Stimulated activated CD4-positive, alpha-beta T cell treated with anti-CD3 and anti-CD28 coated beads, Interleukin-2, amount 100 ng/mL, for 4 hours (primary cell): ENCODE measurements at regions not wholly inside any gene's neighbourhood (a gene's known extent, or its start where the extent isn't known, plus 50 kb on each side); places are given as distances from the start of the nearest gene placed in this dataset.

Experiments used
- DNase-seq: peaks from one replicate; pipeline ENCODE4 v3.0.0-alpha.2; 2020; ENCODE audit warnings: low read depth

GRCh38 chr3:102599819-102600576, 165.2 kb downstream of the ZPLD1 start:
- no peak for DNase-seq

GRCh38 chr3:102605153-102605552, 170.3 kb downstream of the ZPLD1 start:
- no peak for DNase-seq

DNA sequence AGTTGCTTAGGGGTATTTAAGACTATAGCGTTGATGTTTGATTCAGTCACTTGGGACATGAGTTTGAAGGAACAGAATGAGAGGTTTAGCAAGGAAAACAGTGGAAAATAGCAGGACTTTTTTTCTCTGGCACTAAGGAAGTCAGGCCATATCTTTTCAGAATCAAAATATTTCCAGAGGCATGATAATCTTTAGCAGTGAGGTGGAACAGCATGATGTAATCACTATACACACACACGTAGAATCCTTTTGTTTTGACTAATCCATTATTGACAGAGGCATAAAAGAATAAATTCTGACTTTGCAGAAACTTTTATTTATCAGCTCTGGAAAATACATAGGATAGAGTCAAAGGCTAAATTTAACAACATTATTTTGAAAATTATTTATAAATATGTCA, 174.1 kb downstream of the ZPLD1 start:
- no peak for DNase-seq

DNA sequence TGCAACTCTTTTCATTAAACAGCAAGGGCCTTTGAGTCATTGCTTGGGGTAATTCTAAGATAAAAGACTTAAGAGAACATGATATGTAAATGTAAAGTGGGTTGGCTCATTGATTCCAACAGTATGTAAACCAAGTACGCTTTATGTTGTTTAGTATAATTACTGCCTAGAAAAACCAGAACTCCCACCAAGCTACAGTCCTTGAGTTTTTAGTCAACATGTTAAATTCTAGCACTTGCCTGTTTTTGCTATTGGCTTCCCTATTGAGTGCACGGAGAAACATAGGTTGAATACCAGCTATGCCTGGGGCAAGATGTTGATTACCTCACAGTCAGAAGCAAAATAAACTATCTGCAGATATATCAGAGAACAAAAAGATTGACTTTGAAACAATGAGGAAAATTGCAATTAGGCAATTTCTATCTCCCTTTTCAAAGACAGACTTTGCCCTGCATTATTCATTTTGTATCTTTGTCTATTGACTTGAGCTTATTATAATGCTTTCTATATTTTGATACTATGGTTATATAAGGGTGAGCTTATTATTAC, 179.3 kb downstream of the ZPLD1 start:
- DNase-seq, result no peak

DNA sequence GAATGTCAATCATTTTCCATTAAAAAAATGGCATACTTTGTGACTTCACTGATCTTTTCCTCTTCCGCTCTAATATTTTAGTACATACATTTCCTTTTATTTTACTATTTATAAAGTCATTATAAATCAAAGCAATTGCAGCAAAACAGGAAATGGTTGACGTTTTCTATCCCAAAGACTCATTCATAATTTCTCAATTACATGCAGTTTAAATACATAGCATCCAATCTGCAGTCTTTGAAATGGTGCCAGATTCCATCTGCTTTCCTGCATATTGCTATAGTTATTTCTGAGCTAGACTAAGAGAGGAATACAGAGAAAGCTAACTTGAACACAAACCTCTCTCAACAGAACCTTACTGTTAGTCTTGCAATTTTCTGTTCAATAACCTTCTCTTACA, 179.8 kb downstream of the ZPLD1 start:
- no peak for DNase-seq

DNA sequence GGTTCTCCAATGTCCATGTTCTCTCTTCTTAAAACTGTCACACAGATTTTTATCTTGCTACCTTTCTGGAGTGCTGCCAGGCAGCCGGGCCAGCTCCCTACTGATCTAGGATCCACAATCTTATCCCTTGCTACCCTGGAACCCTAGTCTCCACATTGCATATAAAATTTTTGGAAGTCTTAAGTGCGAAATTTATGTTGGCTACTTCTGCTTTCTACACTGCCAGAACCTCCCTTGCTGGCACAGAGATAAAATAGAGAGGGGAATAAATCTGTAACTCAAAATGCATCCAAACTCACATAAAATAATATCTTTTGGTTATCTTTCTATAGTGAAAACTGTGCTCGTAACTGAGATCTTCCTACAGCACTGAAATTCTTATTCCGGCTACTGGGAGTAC, 182.6 kb downstream of the ZPLD1 start:
- DNase-seq, result no peak

DNA sequence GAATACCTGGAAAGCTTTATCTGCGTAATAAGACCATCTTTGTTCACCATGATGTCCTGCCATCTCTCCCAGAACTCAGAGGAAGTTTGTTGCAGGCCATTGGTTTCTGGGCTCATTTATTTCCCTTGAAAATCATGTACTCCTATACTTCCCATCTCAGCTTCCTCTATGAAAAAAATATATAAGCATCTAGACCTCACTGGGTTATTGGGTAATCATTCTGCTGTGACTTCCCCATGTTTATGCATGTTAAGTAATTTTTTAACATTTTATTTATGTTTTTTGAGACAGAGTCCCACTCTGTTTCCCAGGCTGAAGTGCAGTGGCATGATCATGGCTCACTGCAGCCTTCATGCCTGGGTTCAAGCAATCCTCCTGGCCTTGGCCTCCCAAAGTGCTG, 184.5 kb downstream of the ZPLD1 start:
- no peak for DNase-seq

DNA sequence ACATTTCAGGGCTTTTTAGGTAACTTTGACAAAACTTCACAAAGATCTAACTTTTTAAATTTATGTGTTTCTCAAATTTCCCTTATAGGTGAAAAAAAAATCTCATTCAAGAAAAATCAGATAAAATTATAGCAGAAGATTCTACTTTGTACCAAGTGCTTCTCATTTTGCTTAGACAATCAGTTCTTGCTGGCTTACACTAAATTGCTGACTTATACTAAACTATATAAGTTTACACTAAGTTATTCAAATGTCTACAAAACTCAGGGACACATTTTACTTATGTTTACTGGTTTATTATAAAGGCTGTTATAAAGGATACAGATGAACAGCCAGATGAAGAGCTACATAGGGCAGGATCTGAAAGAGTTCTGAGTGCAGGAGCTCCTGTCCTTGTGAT, 195.1 kb downstream of the ZPLD1 start:
- DNase-seq, result no peak

DNA sequence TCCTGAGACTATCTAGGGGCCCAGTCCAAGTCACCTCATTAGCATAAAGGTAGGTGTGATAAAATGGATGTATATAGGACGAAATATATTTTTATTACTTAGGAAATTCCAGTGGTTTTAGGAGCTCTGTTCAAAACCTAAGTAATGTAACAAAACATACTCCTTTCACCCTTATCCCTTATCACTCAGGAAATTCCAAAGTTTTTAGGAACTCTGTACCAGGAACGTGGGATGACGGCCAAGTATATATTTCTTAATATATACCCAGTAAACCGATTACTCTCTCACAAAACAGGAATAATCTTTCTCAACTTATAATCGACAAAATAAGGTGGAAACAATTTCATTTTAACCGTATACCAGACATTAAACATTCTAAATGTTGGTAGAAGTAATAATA, 195.7 kb downstream of the ZPLD1 start:
- DNase-seq, result no peak

DNA sequence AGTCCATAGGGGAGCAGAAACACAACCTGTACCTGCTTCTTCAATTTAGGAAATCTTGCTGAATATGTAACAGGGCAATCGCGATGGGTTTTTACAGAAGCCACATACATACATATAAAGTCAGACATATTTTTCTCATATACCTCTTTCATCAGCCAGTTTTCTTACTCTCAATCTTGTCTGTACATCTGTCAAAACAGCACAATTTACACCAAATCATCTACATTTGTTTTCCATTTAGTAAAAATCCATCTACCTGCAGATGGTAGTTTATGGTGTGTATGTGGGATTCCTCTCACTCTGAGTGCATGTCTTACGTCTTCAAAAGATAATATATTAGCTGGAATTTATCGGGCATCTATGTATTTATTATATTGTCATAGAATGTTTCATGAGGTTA, 208.7 kb downstream of the ZPLD1 start:
- no peak for DNase-seq

GRCh38 chr3:102646557-102646956, 211.7 kb downstream of the ZPLD1 start:
- DNase-seq, result no peak

GRCh38 chr3:102660653-102661052, 225.8 kb downstream of the ZPLD1 start:
- DNase-seq, result no peak

DNA sequence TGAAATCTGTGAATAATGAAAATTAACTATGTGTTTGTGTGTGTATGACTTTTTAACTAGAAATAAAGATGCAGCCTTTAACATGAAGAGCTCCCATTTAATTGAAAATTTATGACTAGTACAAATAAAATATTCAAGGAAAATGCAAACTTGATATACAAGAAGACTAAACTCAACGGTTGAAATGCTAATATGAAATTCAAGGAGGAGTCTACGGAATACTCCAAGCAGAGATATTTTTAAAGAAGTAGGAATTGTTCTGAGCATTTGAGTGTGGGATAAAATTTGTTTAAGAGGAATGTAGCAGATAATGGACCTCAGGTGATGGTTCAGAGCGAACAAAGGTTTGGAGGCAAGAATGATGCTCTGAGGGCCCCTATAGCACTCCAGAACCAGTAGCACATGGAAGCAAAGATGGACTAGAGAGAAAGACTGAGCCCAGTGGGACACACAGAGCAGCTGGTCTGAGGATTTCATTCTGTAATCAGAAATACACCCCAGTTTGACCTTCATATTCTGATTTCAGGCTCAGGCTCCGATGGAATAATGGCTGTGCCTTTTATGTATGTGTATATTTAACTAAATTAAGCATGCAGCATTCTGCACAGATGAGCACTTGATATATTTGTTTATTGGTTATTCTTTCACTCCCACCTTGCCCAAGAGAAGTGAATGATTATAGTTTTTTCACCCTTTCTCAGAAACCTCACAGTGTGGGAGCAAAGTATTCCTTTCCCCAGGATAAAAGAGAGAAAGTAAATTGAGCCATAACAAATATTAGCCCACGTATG, 227.1 kb downstream of the ZPLD1 start:
- no peak for DNase-seq

DNA sequence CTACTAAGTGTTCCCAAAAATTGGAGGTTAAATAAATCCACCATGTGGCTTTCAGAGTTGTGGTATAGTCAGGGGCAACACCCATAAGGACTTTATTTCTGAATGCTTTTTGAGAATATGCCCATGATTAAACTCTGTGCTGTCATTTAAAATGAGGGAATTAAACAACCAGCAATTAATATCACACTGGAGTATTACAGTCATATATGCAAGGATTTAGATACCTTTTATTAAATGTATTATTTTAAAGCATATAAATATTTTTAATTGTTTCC, 227.6 kb downstream of the ZPLD1 start:
- no peak for DNase-seq

DNA sequence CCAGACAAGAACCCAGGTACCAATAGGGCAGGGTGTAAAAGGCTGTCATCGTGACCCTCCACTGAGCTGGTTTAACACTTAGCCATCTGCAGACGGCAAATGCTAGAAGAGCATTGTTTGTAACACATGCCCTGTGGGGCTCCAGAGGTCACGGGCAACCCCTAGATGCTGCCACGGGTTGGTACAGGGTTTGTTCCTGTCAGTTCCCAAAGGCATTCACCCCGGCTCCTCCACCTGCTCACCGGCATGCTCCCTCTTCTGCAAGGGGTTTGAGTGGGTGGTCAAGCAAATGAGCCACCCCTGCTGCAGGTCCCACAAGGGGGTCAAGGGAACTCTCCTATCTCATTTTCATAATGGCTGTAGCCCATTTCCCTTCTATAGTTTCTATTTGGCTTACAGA, 229.3 kb downstream of the ZPLD1 start:
- no peak for DNase-seq

DNA sequence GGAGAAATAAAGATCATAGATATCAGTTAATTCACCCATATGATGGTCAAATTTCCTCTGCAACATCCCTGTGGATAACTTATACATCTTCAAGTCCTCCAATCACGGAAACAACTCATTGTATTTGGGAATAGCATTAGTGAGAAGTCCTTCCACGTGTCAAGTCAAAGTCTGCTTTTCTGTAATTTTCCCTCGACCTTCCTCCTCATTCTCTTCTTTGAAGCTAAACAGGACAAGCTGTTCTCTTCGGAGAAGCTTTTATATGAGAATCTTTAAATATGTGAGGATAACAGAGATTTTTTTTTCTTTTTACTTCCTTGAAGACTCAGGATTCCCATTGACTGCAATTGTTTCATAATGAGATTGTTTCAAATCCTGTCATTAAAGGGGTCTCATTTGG, 230.4 kb downstream of the ZPLD1 start:
- DNase-seq, result no peak

GRCh38 chr3:102668247-102668646, 233.4 kb downstream of the ZPLD1 start:
- DNase-seq, result no peak

- DNase-seq, result no peak
Measured at GRCh38 chr3:102670986-102671385, 236.2 kb downstream of the ZPLD1 start.

DNA sequence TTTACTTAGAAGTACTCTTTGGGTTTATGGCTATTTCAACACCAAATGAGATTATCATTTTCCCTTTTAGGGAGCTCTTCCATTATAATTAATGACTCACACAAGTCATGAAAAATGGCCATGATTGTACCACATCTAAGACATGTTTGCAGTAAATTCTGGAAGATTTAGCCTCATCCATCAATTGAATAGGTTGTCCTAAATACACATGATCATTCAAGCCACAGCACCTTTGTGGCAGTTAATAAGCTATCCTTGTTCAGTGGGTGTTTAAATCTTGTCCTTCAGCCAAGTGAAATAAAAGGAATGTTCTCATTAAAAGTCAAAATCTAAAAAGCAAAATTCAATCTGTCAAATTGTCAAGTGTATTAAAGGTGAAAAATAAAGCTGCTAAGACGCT, 237.5 kb downstream of the ZPLD1 start:
- no peak for DNase-seq

DNA sequence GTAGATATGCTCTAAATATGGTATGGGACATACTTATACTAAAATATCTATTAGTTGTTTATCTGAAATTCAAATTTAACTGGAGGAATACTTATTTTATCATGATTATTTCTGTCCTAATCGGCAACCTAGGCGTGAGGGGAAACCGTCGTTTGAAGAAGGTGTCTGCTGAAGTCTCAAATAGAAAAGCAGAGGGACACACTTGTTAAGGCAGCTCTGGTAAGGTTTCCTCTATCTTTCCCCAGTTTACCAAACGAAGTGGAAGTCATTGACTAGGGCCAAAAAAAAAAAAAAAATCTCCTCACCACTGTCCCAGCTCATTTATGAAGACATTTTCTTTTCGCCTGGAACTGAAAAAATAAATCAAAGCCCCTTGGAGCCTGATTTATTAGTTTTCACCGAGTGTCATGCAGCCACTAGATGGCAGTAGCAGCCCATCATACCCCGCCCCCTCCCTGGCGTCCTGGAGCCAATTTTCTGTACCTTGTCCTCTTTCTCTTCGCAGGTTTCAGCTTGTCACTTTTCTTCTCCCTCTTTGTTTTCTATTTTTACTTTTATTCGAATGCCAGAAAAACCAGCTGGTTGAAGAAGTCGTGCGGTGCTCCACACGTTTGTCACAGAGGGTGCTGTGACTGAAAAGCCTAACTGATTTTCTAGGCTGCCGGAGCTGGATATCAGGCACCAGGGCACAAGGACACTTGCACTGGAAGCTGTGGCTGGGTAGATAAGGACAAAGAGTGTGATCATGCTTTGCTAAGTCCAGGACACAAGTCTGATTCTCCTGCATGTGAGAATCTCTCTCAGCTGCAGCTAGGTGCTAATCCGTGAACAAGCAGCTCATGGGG, 238.7 kb downstream of the ZPLD1 start:
- peak; percentile 28 for DNase-seq

- no peak for DNase-seq
Measured at GRCh38 chr3:102674284-102674683, 239.5 kb downstream of the ZPLD1 start.

DNA sequence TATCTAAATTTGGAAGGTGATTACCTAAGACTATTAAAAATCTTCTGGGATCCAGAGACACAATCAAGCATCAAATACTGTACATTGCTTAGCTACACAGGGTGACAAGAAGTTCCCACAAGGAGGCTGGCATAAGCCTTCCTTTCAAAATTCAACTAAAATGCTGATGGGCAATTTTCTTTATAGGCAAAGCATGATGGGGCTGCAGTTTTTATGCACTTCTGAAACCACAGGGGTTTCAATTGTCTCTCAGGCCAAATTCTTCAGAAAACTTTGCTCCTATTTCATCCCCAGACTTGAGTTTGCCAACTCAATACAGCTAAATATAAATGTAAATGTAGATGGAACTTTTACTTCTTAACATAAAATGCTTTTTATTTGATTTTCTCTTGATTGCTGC, 241.6 kb downstream of the ZPLD1 start:
- no peak for DNase-seq

GRCh38 chr3:102682741-102683140, 247.9 kb downstream of the ZPLD1 start:
- no peak for DNase-seq
